Stimulated activated CD8-positive, alpha-beta memory T cell treated with anti-CD3 and anti-CD28 coated beads, Interleukin-7, amount 100 ng/mL, for 48 hours (primary cell): ENCODE measurements at regions not wholly inside any gene's neighbourhood (a gene's known extent, or its start where the extent isn't known, plus 50 kb on each side); places are given as distances from the start of the nearest gene placed in this dataset.
"Not testable (repeated sequence)": the region's sequence is repeated elsewhere in the genome, so short reads cannot be mapped to it uniquely, and the experiment has no call there.

ENCODE experiments used
- DNase-seq, 2 donors: peaks; one replicate each; pipeline ENCODE4 v3.0.0-alpha.2; 2020; ENCODE audit warnings: low read depth in 1 of 2; ENCODE audit errors: extremely low read depth in 1 of 2

DNA sequence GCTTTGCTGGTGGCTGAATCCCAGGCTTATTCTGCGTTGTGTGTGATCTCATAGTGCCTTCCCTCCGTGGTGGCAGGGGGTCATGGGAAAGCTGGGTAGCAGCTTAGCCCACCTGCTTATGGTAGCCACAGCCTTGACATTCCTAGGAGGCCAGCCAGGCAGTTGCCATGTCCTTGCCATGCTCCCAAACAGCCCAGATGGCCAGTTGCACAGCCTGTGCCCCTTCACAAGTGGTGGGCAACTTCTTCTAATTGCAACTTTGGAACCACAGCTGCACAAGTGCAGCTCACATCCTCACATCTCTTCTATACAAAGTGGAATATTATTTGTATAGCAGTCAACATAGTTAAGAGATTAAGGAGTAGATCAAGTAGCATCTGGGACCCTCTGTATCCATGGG is 136.6 kb upstream of the PELI1 start:
- DNase-seq = not testable (repeated sequence)

DNA sequence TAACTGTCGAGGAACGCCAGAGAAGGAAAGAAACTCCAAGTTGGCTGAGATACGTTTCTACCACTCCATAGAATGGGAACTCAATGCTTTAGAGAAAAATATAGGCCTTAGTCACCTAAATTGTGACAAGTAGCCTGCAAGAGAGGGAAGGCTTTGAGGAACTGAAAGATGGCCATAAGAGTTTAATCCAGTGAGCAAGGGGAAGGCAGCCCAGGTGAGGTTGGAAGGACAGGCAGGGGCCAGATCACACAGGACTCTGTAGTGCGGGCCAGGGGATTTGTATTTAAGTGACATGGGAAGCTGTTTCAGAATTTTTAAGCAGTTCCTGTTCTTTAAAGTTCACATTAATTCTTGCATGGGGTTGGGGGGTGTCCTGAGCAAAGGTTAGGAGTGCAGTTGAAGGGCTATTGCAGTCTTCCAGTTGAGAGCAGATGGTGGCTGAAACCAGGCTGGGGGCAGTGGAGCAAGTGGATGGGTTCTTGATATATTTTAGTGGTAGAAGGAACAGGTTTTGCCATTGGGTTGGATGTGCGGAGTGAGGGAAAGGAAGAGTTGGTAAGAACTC is 138.9 kb upstream of the PELI1 start:
- no peak for DNase-seq

DNA sequence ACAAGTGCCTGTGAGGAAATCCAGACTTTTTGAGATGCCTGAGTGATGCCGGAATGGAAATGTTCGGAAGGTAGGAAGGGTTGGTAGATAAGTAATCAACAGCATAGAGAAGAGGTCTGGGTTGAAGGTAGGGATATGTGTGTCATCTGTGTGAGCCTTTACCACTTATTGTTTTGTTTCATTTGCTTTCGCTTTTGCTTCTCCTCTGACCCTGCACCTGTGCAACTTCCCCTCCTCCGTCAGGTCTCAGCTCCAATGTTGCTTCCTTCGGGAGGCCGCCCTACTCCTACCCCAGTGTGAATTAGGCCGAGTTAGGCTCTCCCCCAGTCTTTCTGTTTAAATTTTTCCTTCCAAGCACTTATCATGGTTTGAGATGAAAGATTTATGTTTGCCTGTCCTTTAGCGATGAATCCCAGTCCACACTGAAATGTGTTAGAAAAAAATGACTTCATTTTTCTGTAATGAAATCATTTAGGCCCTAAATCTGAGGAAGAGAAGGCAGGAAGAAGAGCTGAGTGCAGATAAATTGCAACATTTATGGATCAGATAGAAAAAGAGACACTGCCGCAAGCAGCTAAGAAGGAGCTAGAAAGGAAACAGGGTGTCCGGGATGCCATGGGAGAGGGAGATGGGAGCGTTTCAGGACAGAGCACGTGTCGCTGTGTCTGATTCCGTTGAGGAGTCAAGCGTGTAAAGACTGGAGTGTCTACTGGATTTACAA is 139.6 kb upstream of the PELI1 start:
- DNase-seq = no peak

DNA sequence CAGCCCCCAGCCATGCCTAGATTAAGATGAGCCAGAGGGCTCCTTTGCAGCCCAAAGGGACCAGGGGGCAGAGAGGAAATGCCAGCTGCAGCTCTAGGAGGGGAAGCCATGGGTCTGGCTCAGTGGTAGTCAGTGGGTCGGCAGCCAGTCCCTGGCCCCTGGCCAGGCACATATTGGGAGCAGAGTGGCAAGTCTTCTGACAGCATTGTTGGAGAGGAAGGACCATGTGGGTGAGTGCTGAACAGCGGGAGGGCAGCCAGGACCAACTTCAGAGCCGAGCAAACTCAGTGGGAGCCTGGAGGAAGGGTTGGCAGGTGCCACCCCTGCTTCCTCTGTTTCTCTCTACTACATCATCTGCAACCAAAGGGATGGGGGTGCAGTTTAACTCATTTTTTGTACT is 140.5 kb upstream of the PELI1 start:
- no peak for DNase-seq

DNA sequence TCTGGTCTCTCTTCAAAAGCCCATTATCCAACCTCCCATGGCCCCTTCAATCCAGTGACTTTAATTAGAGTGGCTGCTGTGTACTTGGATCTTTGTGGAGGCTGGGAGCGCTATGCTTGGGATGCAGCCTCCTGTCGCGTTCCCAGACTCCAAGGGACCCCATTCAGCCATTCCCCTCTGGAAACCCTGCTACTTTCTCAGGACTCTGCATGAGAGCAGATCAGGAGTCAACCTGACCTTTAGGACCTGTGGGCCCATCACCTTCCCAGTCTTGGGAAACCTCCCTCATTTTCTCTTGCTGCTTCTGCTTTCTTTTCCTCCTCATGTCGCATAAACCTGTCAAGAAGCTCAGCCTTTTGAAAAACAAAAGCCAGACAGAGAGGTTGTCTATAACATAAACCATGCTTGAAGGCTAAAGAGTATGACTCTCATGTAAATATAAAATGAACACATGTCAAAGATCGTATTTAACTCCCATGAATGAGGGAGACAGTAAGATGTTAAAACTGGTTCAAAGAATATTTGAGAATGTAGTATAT is 143.1 kb upstream of the PELI1 start:
- DNase-seq = no peak

DNA sequence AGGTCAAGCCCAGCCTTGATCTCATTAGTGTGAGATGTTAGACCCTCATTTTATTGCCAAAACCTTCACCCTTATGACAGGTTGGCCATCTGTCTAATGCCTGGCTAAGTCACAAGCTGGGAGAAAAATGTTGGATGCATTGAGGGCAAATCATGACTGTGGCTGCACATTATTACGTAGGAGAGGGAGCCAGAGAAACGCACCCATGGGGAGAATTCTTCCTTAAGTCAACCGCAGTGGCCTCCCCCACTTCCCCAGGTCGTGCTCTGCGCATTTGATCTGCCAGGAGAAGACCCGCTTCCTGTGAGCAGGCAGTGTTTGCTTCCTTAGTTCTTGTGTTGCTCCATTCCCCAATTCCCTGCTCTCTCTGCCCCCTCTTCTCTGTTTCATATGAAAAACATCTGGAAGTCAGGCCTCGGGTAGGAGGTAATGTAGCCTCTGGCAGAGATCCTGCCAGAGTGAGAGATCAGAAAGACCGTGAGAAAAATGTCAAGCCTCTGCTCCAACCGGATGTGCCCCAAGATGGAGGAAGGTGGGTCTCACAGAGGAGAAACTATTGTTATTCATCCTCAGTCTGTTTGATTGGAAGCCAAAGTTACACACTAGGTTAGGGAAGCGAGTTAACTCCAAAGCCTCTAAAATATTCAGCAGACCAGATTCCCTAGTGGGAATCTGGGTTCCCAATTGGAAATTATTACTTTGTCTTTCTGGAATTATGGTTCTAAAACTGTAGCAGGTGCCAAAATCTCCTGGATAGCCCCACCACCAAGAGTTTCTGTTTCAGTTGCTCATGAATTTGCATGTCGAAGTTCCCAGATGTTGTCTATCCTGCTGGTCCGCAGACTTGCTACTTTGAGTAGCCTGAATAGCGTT is 144.3 kb upstream of the PELI1 start:
- no peak for DNase-seq

DNA sequence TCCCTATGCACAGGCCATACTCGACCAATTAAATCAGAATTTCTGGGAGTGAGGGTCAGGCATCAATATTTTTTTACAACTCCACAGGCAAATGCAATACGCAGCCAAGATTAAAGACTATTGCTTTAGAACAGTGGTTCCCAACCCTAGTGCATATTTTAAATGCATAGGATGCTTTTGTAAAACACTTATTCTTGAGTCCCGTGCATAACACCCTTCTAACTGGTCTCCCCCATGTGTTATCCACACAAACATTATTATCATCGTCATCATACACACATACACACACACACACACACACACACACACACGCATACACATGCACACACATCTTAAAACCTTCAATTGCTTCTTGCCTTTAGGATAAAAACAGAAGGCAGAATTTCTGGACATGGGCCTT is 145.0 kb upstream of the PELI1 start:
- no peak for DNase-seq

DNA sequence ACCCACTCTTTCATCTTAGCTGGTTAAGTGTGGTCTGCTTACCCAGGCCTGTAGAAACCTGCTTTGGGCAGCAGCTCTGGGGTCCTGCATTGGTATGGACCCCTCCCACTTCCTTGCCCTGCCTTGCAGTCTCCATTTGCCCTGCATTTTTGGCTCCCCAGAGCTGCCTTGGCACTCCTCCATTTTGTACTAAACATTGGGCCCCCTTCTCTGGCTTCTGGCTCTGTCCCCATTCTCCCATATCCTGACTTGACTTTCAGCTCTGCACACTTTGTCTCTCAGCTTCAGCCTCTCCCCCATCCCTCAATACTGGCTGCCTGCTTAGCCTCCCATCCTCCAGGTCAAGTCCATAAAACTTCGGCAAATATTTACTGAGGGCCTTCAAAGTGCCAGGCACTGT is 145.5 kb upstream of the PELI1 start:
- DNase-seq = no peak

DNA sequence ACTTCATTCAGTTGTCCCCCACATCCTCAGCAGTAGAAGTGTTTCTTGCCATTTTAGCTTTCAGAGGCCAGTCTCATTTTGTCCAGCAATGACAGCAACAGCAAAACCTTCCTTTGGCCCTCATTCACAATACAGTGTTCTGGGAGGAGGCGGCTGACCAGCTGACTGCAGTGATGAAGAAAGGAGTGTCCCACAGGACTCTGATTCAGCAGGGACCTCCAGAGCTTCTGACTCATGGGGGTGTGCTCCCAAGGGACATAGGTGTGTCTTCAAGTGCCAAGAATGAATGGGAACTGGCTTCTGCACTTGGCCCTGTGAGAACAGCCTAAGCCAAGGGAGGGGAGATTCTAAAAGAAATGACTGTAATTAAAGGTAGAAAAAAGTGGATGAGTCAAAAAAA is 147.0 kb upstream of the PELI1 start:
- DNase-seq = no peak

DNA sequence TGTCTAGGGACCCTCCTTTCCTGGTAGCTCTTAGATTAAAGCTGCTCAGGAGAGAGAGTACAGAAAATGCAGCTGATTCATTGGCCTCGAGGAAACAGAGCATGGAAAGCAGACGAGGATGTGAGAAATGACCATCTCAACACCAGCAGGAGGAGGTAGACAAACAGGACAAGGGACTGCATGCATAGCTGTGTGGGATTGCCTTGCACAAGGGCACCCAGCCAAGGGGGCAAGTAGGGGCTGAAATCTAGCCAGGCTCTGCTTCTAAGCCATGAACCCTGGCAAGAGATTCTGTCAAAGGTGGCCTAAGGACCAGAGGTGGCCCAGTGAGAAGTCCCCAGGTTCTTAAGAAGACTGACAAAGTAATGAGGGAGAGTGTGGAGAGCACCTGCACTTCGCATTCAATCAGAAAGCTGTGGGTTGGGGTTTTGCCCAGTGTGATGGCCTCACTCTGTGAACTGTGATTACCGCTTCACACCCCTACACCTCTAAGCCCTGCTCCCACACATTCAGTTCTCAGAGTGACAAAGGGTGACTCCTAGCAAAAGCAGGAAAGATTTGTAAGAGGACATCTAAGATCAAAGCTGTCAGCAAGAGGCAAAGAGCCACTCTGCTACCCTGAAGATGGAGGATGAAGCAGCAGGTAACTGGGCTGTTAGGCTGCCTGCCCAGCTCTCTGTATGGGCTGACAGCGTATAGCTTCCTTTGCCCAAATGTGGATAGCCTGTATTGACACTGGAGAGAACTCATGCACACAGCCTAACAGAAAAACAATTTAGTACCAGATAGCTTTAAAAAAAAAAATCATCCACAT is 151.3 kb upstream of the PELI1 start:
- DNase-seq = peak; percentile 22 to 64

DNA sequence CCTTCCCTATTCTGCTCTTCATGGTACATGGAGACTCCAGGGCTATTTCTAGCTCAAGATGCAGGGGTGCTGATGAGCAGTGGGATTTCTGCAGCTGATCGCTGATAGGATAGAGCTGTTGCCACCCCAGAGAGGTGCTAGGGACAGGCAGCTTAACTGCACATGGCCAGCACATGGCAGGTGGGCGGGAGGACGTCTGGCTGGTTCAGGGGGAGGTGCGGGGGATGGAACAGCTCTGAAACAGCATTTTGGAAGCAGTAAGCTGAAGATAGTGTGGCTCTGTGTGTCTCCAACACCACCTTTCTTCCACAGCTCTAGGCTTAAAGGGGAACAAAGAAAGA is 151.9 kb upstream of the PELI1 start:
- DNase-seq = no peak

DNA sequence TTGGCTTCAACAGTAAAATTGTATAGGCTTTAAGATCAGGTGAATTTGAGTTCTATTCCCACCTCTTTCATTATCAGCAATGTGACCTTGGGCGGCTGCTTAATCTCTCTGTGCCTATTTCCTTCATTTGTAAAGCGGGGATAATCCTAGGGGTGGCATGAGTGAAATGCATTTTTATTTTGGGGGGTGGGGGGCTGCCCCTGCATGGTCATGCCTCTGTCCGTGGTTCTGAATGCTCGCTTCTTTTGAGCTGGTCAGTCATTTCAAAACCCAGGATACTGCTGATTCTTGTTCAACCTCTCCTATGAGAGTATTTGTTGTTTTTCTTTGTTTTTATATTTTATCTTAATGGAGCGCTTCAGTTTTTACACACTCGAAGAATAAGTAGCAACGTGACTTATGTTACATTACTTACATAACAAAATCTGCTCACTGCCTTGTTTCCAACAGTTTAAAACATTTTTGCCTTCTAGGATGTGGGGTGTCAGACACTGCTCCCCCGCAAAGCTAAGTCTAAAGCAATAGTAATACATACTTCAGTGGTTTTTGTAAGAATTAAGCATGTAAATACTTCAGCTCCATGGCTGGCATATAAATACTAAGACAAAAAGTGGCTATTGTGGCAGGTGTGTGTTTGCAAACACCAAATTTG is 152.6 kb upstream of the PELI1 start:
- DNase-seq = no peak

DNA sequence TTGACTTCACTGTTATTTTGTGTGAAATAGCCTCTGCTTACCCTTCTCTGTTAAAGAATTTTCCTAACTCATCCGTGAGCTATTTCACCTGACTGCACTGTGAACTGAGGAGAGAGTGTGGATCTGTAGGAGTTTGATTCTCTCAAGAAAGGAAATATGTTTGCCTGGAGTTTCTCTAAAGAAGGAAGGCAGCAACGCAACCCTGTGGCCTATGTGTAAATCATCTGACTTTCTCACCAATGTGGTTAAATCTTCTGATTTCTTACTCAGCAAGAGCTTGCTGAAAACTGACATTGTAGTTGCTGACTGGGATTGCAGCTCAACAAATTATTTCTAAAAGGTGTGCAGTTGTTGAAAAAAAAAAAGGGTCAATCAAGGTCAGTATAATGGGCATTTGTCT is 153.9 kb upstream of the PELI1 start:
- no peak for DNase-seq

DNA sequence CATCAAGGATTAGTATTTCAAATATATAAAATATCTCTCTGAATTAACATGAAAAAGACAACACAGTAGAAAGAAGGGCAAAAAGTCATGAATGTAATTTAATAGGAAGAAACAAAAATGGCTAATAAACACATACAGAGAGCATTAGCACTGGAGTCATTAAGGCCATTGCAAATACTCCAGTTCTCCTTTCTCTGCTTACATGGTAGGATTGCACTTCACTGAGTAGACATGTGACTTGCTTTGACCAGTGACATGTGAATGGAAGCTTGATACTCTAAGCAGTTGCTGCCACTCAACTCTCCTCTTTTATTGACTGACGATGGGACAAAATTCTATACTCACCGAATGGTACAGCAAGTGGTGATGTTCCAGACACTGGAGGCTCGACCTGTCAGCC is 153.9 kb upstream of the LGALSL start:
- DNase-seq = no peak

DNA sequence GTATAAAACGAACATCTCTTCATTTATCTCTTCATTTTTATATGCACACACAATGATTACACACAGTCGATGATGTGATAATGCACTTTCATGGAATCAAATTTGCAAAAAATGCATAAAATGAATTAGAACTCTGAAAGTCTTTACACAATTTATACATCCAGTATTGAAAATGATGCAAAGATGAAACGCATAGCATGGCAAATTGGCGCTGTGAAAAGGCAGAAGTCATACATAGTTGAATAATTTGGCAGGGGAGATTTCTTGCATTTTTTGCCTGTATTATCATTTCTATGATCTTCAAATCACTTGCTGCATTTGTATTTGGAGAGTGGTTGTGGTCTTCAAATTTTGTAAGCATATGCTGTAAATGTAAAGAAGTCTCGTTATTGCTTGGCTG is 150.7 kb upstream of the LGALSL start:
- no peak for DNase-seq

DNA sequence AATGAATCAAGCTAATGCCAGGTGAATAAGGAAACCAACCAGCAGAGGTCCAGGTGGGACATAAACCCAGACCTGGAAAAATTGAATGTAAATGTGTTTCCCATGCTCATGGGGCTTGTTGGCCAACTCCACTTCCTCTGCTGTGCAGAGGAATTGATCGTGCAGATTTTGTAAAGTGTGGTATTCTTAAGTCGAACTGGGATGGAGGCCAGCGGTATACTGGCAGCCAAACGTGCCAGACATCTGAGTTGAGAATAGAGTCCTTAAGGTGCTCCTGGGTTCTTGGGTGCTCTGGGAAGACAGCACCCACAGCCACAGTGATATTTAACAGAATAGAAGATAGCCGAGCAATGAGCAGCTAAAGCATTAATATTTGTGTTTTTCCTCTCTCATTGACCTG is 146.5 kb upstream of the LGALSL start:
- no peak for DNase-seq

DNA sequence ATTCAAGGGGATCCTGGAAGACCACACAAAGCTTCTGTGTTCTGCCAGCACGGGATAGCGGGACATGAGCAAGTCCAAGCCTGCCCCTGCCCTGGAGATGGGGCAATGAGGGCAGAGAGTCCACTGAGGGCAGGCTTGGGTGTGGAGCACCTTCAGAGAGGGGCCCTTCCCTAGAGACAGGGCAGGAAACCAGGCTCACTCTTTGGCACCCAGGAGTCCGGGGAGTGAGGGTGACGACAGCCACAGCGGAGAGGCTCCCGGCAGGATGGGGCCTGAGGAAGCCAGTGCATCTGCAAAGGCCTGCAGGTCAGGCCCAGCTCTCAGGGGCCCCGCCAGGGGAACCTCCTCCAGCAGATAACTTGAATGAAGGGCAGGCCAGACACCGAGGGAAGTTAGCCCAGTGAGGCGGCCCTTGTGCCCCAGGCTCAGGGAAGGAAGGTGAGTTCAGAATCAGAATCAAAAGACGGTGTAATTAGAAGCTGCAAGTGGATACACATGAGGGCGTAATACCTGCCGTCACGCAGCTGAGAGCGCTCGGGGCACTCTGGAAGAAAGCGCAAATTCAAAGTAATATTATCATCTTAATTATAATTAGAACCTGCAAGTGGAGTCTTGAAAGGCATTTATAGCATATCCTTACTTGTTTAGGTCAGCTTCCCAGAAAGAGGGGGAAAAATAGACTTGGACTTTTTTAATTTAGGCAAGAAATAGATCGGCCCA is 142.6 kb upstream of the LGALSL start:
- no peak for DNase-seq

DNA sequence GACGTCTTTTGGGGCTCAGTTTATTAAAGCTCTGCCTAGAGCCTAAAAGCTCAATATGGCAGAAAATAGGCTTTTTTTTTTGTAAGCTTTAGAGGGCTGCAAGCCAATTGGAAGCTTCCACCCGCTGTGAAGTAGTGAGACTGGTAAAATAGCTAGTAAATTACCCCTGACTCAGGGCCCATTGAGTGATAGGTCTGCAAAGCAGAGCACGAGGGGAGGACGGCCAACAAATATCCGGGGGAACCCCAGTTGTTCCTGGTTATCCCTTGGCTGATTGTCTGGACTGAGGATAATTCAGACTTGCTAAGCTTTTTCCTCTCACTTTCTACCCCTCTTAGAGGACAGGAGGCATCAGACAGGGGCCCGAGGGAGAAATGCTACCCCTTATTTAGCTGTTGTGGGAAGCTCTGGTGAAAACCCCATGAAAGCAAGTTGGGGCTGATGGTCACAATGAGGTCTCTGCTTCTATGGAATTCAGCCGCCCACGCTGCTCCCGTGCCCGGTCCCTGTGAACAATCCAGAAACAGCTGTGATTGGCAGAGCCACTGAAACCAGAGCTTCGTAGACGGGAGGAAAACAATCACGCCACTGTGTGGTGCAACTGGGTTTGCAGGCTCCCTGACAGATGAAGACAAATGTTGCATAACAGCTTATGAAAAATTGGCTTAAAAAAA is 141.9 kb upstream of the LGALSL start:
- no peak for DNase-seq

DNA sequence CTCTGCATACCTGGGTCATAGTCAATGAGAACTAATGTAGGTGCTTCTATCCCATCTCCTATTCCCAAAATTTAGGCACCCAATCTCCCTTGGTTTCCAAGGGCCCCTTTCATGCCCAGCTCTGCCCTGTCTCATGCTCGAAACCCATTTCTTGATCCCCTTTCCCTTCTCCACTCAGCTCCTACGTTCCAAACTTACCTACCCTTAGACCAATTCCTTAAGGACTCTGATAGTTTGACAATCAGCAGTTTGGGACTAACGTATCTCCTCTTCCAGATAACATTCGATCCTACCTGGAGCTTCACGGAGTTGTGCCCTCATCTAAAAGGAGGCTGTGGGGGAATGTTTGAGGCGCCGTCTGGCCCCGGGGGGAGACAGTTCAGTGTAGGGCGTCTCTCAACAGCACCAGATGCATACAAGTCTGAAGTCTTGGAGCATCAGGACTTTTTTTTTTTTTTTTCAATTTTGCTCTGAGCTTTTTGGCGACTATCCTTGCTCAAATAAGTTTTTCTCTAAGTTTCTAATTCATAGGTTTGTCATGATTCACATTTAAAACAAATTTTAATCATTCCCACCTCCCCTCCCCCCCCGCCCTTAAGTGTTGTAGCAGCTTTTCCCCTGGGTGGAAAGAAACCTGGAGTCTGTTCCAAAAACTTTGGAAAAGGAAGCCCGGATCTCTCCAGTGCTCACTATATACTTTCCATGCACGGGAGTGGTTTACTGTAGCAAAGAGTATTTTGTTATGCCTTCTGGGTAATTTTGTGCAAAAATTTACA is 141.2 kb upstream of the LGALSL start:
- DNase-seq = no peak
